ENCODE measurements at regions not wholly inside any gene's neighbourhood (a gene's known extent, or its start where the extent isn't known, plus 50 kb on each side); places are given as distances from the start of the nearest gene placed in this dataset.

DNA sequence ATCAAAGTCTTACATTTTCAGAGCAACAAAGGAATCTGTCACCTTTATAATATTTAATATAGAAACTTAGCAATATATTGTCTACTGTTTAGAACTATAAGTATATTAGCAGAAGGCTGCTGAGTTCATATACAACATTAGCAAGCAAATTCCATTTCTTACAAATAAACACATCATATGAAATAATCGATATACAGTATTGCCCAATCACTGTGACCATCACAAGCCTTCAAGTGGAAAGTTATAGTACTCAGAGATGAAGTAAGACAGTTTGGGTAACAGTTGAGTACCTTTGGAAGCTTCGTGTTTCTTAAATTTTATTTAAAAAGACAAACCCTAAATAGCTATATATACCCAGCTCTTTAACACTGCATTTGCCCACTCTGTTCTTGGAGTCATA is 135.2 kb upstream of the IRX1 start:
- TF ChIP-seq FOXM1 (IDR thresholded peaks at IDR 0.05; ENCODE audit: borderline replicate concordance) (no peak), PKNOX1 (IDR thresholded peaks at IDR 0.05) (no peak), FOXK2 (IDR thresholded peaks at IDR 0.05) (no peak), NFRKB (IDR thresholded peaks at IDR 0.05) (no peak), SP1 (IDR thresholded peaks at IDR 0.05) (no peak)

Measured in HEK293T (cell line).